ENCODE measurements at regions not wholly inside any gene's neighbourhood (a gene's known extent, or its start where the extent isn't known, plus 50 kb on each side); places are given as distances from the start of the nearest gene placed in this dataset.
"Not testable (repeated sequence)": the region's sequence is repeated elsewhere in the genome, so short reads cannot be mapped to it uniquely, and the experiment has no call there.

DNA sequence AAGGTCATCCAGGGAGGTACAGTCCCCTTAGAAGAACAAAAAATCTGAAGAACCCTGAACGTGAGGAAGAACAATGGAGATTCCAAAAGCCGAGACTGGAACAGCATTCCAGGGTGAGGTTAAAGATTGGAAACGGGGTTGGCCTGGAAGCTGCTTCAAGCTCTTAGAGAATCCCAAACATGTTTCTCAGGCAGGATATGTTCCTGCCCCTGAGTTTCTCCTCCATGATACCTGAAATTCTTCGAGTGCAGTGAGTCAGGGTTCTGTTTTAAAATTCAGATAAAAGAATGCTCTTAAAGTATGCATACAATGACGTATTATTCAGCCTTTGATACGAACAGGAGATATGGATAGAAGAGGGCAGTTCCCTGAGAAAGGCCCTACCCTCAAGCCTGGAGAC lies 293.1 kb downstream of the HS3ST3B1 start:
- no peak for DNase-seq

DNA sequence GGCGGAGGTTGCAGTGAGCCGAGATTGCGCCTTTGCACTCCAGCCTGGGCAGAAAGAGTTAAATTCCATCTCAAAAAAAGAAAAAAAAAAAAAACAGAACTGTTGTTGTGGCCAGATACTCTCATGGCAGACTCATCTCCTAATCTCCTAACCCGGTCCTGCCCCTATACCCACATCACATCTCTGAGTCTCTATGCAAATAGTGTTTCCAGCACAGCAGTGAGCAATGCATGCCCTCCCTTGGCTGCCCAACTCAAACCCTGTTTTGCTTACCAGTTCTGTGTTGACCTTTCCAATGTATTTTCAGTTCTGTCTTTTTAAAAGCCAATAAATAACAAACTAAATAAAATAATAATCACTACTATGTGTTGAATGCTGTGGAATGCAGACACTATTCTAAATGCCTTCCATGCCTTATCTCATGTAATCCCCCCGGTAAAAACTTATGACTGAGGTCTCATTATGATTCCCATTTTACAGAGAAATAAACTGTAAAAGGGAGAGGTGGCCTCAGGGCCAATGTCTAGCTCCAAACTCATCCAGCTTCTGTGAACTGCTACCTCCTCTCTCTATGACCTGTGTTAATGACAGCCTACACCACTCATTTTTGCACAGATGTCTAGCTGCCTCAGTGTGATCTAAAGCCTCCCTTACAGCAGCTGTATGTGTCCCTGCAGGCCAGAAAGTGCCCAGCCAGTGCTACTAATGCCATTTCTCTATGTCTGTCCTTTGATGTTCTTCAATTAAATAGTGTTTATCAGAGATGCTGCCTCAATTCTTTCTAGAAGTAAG lies 289.8 kb downstream of the HS3ST3B1 start:
- no peak for DNase-seq

DNA sequence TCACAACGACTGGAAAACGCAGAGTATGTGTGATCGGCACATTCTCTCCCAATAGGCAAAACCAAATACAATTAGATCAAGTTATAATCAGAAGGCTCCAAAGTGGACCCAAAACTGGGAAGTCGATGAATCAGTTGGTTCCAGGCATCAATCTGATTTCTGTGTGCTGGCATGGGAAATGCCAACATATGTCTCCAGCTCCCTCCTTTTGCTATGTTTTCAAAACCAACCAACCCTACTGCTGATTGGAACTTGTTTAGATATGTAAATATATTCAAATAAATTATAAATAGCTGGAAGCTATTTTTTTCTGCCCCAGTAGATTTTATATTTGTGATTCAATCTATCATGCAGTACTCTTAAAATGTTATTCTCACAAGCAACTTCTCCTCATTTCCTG lies 284.2 kb downstream of the HS3ST3B1 start:
- no peak for DNase-seq

DNA sequence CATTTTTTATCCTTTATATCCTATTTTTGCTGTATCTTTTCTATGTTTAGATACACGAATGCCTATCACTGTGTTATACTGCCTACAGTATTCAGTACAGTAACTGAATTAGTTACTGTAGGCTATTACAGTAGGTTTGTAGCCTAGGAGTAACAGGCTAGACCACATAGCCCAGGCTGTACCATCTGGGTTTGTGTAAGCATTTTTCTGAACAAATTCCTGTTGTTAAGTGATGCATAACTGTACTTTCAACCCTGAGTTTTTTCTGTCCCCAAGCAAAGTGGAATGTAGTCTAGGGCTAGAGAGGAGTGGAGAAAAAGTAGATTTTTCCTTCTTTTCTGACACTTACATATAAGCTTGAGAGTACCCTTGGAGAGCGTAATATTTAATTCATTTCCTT lies 282.1 kb downstream of the HS3ST3B1 start:
- DNase-seq, result no peak

DNA sequence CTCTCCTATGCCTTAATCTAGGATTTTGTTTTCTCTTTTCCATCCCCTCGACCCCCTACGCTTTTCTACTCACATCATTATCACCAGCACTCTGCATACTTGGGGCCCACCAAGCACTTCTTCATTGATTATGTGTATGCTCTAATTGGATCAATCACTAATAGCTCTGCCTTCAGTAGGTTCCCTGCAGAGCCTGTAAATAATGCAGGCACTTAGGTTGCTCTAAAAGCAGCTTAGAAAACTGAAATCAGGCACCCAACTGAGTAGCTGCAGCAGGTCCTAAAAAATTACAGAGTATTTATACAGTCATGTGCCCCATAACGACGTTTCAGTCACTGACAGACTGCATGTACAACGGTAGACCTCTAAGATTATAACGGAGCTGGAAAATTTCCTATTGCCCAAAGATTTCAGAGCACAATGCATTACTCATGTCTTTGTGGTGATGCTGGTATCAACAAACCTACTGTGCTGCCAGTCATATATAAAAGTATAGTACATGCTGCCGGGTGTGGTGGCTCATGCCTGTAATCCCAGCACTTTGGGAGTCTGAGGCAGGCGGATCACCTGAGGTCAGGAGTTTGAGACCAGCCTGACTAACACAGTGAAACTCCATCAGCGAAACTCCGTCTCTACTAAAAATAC lies 280.4 kb downstream of the HS3ST3B1 start:
- DNase-seq, result no peak

DNA sequence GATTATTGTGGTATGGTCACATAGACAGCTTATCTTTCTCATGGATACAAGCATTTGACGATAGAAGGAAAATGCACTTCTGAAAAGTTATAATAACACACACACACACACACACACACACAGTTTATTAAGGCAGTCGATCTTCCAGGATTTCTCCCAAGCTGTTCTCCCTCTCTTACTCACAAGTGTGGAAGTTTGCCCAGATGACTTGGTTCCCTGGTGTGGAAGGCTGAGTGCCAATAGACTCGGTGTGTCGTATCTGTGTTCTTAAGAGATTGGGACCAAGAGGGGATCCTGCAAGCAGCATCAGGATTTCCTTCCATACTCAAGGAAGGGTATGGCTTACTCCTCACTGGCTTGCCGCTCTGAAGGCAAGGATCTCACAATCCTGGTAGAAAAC lies 279.6 kb downstream of the HS3ST3B1 start:
- no peak for DNase-seq

DNA sequence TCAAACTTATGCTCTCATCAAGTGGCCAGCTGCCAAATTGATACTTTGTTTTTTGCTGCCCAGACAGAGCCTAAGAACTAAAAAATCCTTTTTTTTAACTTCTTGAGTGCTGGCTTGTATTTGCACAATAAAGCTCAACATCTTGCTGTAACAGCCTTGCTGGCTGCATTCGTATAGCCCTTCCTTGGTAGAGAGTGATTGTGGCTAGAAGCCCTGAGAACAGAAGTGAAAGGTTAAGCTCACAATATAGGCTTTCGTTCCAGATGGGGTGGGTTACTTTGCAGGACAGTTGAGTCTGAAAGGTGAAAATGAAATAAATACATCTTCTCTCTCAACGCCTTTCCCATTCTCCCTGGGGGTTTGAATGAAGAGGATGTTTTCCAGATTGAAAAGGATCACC lies 278.8 kb downstream of the HS3ST3B1 start:
- no peak for DNase-seq

DNA sequence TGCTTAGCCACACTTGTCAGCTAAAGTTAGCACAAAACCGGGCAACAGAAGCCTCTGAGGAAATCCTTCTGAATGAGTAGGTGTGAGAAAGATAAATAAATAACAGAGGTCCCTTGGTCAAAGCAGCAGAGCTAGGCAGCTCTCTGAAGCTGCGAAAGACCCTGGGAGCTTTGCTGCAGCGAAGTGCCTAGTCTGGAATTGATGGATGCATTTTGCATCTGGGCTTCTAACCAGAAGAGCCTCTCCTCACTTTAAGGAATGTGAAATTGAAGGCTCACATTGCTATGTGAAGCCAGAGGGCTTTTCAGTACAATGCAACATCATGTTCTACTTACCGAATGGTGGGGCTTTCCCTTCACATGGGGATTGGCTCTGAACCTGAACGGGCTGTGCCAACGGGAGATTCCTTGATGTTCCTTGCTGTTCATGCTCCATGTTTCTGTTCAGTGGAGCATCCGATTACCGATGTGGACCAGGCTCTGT lies 274.6 kb downstream of the HS3ST3B1 start:
- no peak for DNase-seq

DNA sequence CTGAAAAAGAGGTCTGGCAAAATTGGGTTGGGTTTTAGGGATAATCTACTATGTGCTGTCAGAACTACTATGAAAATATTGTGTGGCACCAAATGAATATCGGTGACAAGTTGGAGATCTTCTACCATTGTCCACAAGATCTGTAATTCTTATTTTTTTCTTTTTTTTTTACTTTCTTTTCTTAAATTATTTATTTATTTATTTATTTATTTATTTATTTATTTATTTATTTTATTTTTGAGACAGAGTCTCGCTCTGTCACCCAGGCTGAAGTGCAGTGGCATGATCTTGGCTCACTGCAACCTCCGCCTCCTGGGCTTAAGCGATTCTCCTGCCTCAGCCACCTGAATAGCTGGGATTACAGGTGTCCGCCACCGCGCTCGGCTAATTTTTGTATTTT lies 259.4 kb downstream of the HS3ST3B1 start:
- DNase-seq, result not testable (repeated sequence)

DNA sequence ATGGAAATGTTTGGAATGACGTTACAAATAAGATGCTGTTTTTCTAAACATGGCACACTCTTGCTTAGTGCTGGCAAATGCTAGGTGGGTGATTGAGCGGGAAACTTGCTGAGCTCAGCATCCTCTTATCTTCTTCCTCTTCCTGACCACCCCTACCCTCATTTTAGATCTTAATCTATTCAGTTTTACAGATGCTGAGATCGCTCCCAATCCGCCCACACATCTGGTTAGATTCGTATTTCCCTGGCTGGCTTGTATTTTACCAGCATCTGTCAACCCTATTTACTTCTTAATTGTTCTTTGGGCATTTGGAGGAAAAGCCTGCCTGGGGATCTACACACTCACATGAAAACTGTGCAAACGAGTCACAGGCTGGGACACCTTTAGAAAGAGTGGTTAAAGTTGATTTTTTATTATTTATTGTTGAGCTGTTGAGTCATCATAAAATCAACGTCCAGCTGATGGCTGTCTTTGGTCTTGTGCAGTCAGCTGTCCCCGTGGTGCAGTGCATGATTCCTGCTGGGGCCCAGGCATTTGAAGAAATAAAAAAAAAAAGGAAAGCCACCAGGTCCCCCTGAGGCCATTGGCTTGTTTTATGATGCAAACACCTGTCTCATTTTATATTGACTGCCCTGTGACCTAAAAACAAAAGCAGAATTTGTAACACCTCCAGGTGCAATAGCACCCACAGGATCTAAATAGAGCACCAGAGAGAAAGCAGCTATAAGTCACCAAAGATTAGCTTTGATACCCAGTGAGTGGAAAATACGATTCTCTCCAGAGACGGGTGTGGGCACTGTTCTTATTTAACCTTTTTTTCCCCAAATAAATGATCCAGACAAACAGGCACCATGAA lies 258.6 kb downstream of the HS3ST3B1 start:
- no peak for DNase-seq

DNA sequence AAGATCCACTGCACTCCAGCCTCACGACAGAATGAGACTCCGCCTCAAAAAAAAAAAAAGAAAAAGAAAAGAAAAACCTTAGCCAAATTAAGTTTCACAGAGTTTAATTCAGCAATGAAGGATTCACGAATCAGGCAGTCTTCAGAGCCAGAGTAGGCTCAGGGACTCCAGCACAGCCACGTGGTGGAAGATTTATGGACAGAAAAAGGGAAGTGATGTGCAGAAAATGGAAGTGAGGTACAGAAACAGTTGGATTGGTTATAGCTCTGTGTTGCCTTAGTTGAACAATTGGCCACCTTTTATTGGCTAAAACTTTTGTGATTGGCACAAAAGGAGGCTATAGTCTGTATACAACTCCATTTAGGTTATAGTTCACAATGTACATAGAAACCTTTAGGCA lies 256.6 kb downstream of the HS3ST3B1 start:
- DNase-seq, result no peak

DNA sequence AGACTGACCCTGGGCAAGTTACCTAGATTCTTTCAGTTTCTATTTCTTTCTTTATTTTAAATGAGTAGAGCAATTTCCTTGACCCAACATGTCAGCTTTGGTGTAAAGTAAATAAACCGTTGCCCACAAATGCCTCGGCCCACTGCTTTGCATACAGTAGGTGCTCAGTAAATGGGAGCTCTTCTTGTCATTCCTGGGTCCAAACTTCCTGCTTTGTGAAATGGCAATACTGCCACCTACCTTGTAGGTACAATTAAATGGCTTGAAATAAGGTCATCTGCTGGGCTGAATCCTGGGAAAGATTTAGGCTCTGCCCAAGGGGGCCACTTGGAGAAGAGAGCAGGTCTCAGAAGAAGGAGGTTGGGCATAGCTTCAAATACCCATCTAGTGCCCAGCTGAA lies 253.0 kb downstream of the HS3ST3B1 start:
- no peak for DNase-seq

DNA sequence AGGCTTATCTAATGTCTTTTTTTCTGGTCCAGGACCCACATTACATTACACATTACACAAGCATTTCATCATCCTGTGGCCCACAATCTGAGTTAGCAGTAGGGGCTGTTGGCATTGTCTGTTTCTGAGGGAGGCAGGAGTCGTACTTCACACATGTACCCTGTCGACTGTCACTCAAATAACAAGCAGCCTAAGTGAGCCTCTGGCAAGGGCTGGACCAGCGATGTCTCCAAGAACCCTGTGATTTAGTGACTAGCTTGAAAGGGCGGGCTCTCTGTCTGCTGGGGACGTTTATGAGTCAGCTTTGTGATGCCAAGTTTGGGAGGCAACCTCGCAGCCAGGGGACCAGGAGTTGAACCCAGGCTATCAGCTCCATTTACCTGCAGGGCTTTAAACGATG lies 251.4 kb downstream of the HS3ST3B1 start:
- no peak for DNase-seq

DNA sequence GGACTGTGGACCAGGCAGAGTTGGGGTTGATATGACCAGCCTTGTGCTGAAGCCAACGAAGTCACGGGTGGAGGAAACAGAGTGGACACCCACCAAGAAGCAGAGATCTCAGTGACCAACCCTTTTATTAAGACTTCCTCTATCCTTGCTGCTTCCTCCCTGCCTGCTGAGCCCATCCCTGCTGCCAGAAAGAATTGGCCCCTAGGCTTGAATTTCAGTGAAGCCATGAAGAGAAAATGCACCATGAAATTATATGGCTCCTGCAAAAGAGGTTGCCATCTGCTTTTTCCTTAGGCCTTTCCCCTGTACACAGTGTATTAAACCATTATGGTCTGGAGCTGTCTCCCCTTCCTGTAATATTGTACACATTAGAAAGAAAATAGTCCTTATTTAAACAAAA lies 246.7 kb downstream of the HS3ST3B1 start:
- DNase-seq, result no peak

DNA sequence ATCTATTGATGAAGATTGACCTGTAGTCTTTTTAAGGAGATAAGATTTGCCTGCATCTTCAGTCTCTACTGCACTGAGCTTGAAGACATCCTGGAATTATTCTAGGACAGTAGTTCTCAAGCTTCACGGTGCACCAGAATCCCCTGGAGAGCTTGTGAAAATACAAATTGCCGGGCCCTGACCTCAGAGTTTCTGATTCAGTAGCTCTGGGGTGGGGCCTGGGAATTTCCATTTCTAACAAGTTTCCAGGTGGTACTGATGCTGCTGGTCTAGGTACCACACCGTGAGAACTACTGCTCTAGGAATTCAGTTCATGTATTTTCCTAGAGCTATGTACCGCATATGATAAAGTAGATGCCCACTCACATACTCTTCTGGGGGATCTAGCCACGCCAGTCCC lies 246.1 kb downstream of the HS3ST3B1 start:
- no peak for DNase-seq

DNA sequence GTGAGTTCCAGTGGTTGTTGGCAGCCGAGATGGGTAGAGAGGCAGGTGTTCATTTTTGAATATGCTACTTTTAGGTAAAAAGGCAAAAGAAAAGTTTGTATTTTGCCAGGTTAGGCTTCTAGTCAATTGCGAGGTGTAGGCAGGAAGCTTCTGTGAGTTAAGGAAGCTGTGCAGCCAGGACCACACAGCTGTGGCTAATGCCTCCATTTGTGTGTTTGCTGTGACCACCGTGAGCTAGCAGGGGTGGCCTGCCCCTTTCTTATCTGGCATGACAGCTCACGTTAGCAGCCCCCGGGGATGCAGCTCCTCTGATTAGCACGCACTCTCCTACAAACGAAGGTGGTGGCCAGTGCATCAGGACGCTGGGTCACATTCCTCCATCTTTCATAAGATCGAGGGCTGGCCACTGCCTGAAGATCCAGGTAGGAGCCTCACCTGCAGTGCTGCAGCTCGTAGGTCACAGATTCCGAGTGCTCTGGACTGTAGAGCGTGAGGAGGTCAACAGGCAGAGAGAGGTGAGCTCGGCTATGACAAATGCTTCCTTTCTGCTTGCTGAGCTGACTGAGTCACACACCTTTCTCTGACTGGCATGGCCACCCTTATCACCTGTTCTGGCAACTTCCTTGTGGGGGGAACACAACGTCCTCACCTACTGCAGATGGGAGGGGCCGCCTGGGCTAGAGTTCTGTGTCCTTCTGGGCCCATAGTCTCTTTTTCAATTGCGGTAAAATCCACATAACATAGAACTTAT lies 244.4 kb downstream of the HS3ST3B1 start:
- DNase-seq, result no peak

DNA sequence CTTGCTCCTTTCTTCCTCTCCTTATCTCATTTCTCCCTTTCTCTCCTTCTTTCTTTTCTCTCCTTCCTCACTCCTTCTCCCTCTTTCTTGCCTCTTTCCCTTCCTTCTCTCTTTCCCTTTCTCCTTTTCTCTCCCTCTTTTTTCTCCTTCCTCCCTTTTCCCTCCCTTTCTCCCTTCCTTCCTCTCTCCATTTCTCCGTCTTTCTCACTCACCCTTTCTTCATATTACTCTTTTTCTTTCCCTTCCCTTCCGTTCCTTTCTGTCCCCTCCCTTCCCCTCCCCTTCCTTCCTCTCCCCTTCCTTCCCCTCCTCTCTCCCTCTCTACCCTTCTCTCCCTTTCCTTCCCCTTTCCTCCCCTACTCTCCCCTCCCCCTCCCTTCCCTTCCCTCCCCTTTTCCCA lies 240.8 kb downstream of the HS3ST3B1 start:
- DNase-seq, result no peak

DNA sequence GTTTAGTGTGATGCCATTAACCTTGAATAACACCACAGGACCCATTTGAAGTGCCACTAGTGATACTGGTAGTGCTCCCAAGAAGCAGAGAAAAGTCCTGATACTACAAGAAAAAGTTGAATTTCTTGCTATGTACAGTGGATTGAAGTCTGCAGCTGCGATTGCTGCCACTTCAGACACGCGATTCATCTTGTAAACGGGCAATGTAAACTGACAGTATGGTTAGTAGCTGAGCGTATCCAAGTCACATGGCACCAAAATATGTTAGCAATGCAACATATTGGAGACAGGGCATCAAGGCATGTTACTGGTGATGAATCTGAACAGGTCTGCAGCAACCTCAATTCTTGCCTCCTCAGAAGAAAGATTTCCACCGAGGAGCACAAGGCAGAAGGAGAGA lies 238.9 kb downstream of the HS3ST3B1 start:
- DNase-seq, result no peak

DNA sequence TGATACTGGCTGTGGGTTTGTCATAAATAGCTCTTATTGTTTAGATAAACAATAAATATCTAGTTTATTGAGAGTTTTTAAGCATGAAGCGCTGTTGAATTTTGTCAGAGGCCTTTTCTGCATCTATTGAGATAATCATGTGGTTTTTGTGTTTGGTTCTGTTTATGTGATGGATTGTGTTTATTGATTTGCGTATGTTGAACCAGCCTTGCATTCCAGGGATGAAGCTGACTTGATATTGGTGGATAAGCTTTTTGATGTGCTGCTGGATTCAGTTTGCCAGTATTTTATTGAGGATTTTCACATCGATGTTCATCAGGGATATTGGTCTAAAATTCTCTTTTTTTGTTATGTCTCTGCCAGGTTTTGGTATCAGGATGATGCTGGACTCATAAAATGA lies 231.4 kb downstream of the HS3ST3B1 start:
- DNase-seq, result not testable (repeated sequence)

DNA sequence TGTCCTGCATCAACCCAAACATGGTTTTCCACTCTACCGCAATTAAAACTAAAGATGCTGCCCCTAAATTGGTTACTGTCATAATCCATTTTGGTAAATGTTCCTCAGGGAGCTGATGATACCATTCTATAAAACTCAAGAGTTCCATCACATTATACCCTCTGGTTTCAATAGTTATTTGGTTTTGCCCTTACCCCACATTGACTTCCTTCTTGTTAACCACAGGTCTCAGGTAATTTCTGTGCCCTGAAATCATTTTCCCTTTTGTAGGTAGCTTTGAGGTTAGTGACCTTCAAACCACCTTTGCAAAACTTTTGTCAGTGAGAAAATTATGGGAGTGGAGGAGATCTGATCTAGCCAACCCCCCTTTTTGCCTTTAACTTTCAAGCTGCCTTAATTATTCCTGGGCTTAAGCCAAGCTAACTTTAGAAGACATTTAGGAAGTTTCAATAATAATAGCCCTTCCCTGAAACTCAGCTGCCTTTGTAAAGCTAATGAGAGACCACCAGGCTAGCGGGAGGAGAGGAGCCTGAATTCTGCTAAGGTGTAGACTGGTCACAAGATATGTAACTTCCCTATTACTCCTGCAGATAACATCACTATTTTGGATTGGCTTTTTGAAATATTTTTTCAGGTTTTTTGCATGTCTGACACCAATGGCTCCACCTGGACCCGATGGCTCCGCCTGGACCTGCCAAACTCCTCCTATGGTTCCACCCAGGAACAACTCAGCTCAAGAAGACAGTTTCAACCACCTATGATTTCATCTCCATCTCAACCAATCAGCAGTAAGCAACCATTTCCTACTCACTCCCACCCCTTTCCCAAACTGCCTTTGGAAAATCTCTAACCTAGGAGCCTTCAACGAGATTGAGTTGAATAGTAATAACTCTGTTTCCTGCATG lies 224.9 kb downstream of the HS3ST3B1 start:
- no peak for DNase-seq

DNA sequence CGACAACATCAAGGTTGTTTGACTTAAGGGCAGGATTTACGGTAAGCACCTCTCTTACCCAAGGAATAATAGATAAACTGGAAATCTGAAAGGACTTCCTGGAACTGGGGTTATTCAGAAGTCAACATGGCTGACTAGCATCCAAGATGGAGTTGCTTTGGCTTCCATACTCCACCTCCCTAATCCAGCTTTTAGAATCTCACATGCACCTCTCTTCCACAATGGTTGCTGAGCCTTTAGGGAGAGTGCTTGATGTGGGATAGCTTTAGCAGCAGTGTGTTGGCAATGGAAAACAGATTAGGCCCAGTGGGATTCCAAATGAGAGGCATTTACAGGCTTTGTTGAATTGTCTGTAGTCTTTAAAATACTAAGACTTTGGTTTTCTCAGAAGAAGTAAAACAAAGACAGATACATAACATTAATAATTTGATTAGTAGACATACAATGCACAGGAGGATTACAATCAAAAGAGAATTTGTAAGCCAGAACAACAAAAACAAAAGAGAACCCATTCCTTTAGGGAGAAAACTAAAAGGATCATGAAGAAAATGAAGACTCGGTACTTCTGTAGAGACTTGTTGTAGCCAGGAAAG lies 222.0 kb downstream of the HS3ST3B1 start:
- no peak for DNase-seq

Measured in CD4-positive, alpha-beta T cell treated with Interleukin-6 for 4 hours (primary cell).